ENCODE measurements at regions not wholly inside any gene's neighbourhood (a gene's known extent, or its start where the extent isn't known, plus 50 kb on each side); places are given as distances from the start of the nearest gene placed in this dataset.

DNA sequence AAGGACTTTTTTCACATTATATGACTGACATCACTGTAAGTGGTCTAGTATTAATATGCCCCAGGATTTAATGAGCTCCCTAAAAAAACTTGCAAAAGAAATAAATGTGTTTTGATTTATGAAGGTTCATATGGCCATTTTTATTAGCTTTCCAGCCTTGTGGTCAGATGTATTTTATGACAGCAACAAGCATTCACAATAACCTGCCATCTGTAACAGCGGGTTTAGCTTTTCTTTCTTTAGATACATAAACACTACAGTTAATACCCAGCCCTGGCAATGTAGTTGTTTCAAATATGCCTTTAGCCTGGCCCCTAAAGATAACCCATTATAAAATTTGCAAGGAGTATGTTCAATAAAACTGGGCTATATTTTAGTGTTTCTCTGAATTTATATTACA is 1063.8 kb downstream of the SOCS6 start:
- H3K27ac ChIP-seq = no peak overlapping the region
- no peak overlapping the region for H3K4me3 ChIP-seq
- H3K36me3 ChIP-seq = no peaks in the 10 kb centered on the region
- TF ChIP-seq, protein P1, sequence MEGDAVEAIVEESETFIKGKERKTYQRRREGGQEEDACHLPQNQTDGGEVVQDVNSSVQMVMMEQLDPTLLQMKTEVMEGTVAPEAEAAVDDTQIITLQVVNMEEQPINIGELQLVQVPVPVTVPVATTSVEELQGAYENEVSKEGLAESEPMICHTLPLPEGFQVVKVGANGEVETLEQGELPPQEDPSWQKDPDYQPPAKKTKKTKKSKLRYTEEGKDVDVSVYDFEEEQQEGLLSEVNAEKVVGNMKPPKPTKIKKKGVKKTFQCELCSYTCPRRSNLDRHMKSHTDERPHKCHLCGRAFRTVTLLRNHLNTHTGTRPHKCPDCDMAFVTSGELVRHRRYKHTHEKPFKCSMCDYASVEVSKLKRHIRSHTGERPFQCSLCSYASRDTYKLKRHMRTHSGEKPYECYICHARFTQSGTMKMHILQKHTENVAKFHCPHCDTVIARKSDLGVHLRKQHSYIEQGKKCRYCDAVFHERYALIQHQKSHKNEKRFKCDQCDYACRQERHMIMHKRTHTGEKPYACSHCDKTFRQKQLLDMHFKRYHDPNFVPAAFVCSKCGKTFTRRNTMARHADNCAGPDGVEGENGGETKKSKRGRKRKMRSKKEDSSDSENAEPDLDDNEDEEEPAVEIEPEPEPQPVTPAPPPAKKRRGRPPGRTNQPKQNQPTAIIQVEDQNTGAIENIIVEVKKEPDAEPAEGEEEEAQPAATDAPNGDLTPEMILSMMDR (IDR thresholded peaks at IDR 0.05) = no peak
- no peak for TF ChIP-seq POLR2A (IDR thresholded peaks at IDR 0.05)
- intact Hi-C loops (cut with DNase I) = no loop called here
- no peaks in the 10 kb centered on the region for H3K27me3 ChIP-seq
- DNase-seq (no peak), ATAC-seq (no peak)
- H3K9me3 ChIP-seq = no peaks in the 10 kb centered on the region
- H3K4me1 ChIP-seq = no peaks in the 10 kb centered on the region
- 67% methylated on average over 1 of the region's 1 CpG for WGBS (ENCODE audit: insufficient coverage, low coverage, low lambda C conversion rate, missing lambda C conversion rate)

DNA sequence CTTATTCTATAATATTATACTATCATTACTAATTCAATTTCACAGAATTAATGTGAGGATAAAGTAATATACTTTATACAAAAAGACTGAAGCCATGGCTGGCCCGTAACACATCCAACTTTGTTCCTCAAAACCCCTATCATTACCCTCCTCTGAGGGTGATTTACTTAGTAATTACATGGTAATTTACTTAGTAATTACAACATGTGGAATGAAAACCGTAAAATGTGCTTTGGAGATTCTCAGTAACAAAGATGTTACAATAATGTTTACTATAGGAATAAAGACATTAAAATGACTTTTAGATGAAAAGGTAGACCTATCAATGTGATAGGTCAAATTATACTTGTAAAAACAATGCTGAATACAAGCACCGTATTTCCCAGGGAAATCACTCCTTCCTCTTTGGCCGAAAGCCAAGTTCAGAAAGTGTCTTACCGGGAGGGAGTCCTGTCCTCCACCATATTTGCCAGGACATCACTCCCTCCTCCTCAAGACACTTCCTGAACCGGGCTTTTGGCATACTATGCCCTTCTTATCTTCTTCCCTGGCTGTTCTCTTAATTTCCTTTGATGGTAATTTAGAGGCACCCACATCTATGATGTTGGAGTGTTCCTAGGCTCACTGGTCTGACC is 1047.8 kb downstream of the SOCS6 start:
- TF ChIP-seq POLR2A (IDR thresholded peaks at IDR 0.05) = no peak
- TF ChIP-seq, protein P1 (IDR thresholded peaks at IDR 0.05) = no peak
- WGBS (ENCODE audit: insufficient coverage, low coverage, low lambda C conversion rate, missing lambda C conversion rate) = 38% methylated on average over 6 of the region's 6 CpGs

DNA sequence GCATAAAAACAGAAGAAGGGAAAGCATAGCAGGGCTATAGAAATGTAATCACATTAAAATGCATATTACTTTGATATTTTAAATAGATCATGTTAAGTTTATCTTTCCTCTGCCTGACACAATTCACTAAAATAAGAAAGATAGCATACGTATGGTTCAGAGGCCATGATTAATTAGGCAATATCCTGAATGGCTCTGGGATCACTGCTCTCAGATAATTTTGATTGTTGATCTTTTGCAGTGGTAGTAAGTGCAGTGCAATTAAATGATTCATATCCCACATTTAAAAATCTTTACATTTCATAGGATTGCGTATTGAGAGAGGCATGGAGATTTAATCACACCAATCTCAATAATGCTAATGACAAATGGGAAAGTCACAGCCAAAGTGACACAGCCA is 1040.7 kb downstream of the SOCS6 start:
- intact Hi-C loops (cut with DNase I) = no loop called here
- no peak overlapping the region for H3K27ac ChIP-seq
- no peaks in the 10 kb centered on the region for H3K36me3 ChIP-seq
- no peak for ATAC-seq
- 56% methylated on average over 2 of the region's 2 CpGs for WGBS (ENCODE audit: insufficient coverage, low coverage, low lambda C conversion rate, missing lambda C conversion rate)
- no peaks in the 10 kb centered on the region for H3K27me3 ChIP-seq
- H3K4me3 ChIP-seq = no peak overlapping the region
- H3K9me3 ChIP-seq = no peaks in the 10 kb centered on the region
- no peak for DNase-seq
- no peak for TF ChIP-seq POLR2A (IDR thresholded peaks at IDR 0.05)
- TF ChIP-seq, protein P1 (IDR thresholded peaks at IDR 0.05) = no peak
- no peaks in the 10 kb centered on the region for H3K4me1 ChIP-seq

More for the DNA sequence above, 1047.8 kb downstream of the SOCS6 start:
- H3K27me3 ChIP-seq = no peaks in the 10 kb centered on the region
- DNase-seq (no peak), ATAC-seq (no peak)
- intact Hi-C loops (cut with DNase I) = no loop called here
- no peaks in the 10 kb centered on the region for H3K4me1 ChIP-seq
- H3K9me3 ChIP-seq = no peaks in the 10 kb centered on the region
- no peak overlapping the region for H3K4me3 ChIP-seq
- H3K36me3 ChIP-seq = no peaks in the 10 kb centered on the region
- H3K27ac ChIP-seq = no peak overlapping the region

DNA sequence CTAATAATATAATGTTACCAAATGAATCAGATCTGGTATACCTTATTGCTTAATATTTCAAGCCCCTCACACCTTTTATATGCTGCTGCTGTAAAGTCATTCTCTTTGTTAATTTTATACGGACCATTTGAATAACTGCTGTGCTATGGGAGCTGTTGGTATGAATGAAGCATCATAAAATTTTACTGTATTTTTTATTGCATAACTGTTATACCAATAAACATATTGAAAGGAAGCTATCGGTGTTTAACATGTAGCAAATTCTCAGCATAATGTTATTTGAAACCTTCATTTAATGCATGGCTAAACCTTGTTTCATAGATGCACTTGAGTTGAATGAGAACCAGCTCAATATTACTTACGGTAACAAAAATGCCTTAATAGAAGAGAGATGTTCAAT is 1040.3 kb downstream of the SOCS6 start:
- no peak overlapping the region for H3K27ac ChIP-seq
- TF ChIP-seq POLR2A (IDR thresholded peaks at IDR 0.05) = no peak
- TF ChIP-seq, protein P1 (IDR thresholded peaks at IDR 0.05) = no peak
- ATAC-seq (no peak), DNase-seq (no peak)
- intact Hi-C loops (cut with DNase I) = no loop called here
- 62% methylated on average over 3 of the region's 3 CpGs for WGBS (ENCODE audit: insufficient coverage, low coverage, low lambda C conversion rate, missing lambda C conversion rate)
- no peaks in the 10 kb centered on the region for H3K4me1 ChIP-seq
- no peaks in the 10 kb centered on the region for H3K36me3 ChIP-seq
- no peaks in the 10 kb centered on the region for H3K9me3 ChIP-seq
- H3K27me3 ChIP-seq = no peaks in the 10 kb centered on the region
- no peak overlapping the region for H3K4me3 ChIP-seq

DNA sequence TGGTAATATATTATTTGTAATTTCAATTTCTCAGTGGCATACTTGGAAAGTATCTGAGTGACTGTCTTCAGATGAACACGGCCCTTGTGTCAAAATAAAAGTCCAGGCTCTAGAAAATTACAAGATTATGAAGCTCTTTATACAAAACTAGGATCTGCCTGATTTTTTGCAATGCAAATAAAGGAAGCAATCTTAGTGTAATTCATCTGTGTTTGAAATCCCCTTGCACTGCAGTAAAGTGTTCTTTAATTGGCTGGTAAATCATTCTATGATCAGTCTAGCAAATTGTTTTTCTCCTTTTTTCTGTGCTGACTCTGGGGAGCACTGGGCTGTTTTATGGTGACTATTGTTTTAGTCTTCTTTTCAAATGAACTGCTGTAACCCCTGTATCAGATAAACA is 1039.0 kb downstream of the SOCS6 start:
- 22% methylated on average over 1 of the region's 1 CpG for WGBS (ENCODE audit: insufficient coverage, low coverage, low lambda C conversion rate, missing lambda C conversion rate)
- Histone ChIP-seq H3K4me3 (no peak overlapping the region), H3K27me3 (no peaks in the 10 kb centered on the region), H3K27ac (no peak overlapping the region), H3K36me3 (no peaks in the 10 kb centered on the region), H3K4me1 (no peaks in the 10 kb centered on the region), H3K9me3 (no peaks in the 10 kb centered on the region)
- TF ChIP-seq POLR2A (IDR thresholded peaks at IDR 0.05) = no peak
- TF ChIP-seq, protein P1 (IDR thresholded peaks at IDR 0.05) = no peak
- ATAC-seq = no peak
- intact Hi-C loops (cut with DNase I) = no loop called here
- no peak for DNase-seq

Data from right lobe of liver (tissue), 6 donors.